ENCODE measurements at regions not wholly inside any gene's neighbourhood (a gene's known extent, or its start where the extent isn't known, plus 50 kb on each side); places are given as distances from the start of the nearest gene placed in this dataset.

- in situ Hi-C loops (cut with HindIII; ENCODE audit: extremely low pct_ligation_motif_present, low pct_unique_long_range_greater_than_20kb) (no loop called here), intact Hi-C loops (cut with micrococcal nuclease; ENCODE audit: unreplicated experiment) (no loop called here)
- Histone ChIP-seq H3K4me1 (ENCODE audit: insufficient read depth, low read length) (no peaks in the 10 kb centered on the region), H3K4me2 (ENCODE audit: low read depth, low read length) (no peak overlapping the region), H3K4me3 (replicated peaks in 1 of 3; ENCODE audit: insufficient read depth in 1 of 3, low read depth in 2 of 3, low read length in 3 of 3) (no peak overlapping the region), H3K36me3 (replicated peaks in 1 of 2; ENCODE audit: control insufficient read depth in 1 of 2, insufficient read depth in 2 of 2, low read length in 2 of 2) (no peaks in the 10 kb centered on the region), H4K20me1 (ENCODE audit: insufficient read depth, low read length) (no peaks in the 10 kb centered on the region), H3K79me2 (ENCODE audit: insufficient read depth, low read length) (no peaks in the 10 kb centered on the region), H3K27me3 (ENCODE audit: control insufficient read depth in 1 of 2, insufficient read depth in 2 of 2, low read length in 2 of 2) (no peaks in the 10 kb centered on the region), H2AFZ (ENCODE audit: low read length) (no peak overlapping the region), H3K9ac (ENCODE audit: insufficient read depth, low read depth, low read length) (no peak overlapping the region), H3K27ac (ENCODE audit: extremely low read length, insufficient read depth, low read length) (no peak overlapping the region), H3K9me3 (ENCODE audit: low read length) (peaks cover 4% of the 10 kb centered on the region; the same call in 1 of the 2 replicates)
- no TSS peak for BruUV-seq (replicated peaks)
- ChIA-PET POLR2A (no interaction called here), CTCF (ENCODE audit: low intra/inter-chr PET ratio, low total read pairs) (no interaction called here)
- WGBS (ENCODE audit: low lambda C conversion rate): 2% methylated on average over 5 of the region's 5 CpGs
- FAIRE-seq (no peak), ATAC-seq (no peak), DNase-seq (ENCODE audit: low spot score) (no peak)
- TF ChIP-seq NFE2L2 (IDR thresholded peaks at IDR 0.05; ENCODE audit: low read length) (peak; percentile 24; the same call in 1 of the 2 replicates), ZNF350 (CRISPR knock-in tag; IDR thresholded peaks at IDR 0.05; ENCODE audit: borderline replicate concordance, low read depth) (no peak)
Observed at GRCh38 chr4:62457356-62457755, 1257.2 kb downstream of the ADGRL3 start.

- H3K4me2 ChIP-seq (ENCODE audit: low read depth, low read length): no peak overlapping the region
- in situ Hi-C loops (cut with HindIII; ENCODE audit: extremely low pct_ligation_motif_present, low pct_unique_long_range_greater_than_20kb) (no loop called here), intact Hi-C loops (cut with micrococcal nuclease; ENCODE audit: unreplicated experiment) (no loop called here)
- FAIRE-seq (no peak), ATAC-seq (no peak), DNase-seq (ENCODE audit: low spot score) (no peak)
- no TSS peak for BruUV-seq (replicated peaks)
- no peak overlapping the region for H2AFZ ChIP-seq (ENCODE audit: low read length)
- H3K4me3 ChIP-seq (replicated peaks in 1 of 3; ENCODE audit: insufficient read depth in 1 of 3, low read depth in 2 of 3, low read length in 3 of 3): no peak overlapping the region
- H3K79me2 ChIP-seq (ENCODE audit: insufficient read depth, low read length): no peaks in the 10 kb centered on the region
- no peaks in the 10 kb centered on the region for H3K27me3 ChIP-seq (ENCODE audit: control insufficient read depth in 1 of 2, insufficient read depth in 2 of 2, low read length in 2 of 2)
- no peaks in the 10 kb centered on the region for H4K20me1 ChIP-seq (ENCODE audit: insufficient read depth, low read length)
- H3K27ac ChIP-seq (ENCODE audit: extremely low read length, insufficient read depth, low read length): no peak overlapping the region
- no peak overlapping the region for H3K9ac ChIP-seq (ENCODE audit: insufficient read depth, low read depth, low read length)
- no peaks in the 10 kb centered on the region for H3K4me1 ChIP-seq (ENCODE audit: insufficient read depth, low read length)
- ChIA-PET POLR2A (no interaction called here), CTCF (ENCODE audit: low intra/inter-chr PET ratio, low total read pairs) (no interaction called here)
- H3K9me3 ChIP-seq (ENCODE audit: low read length): peaks cover 5% of the 10 kb centered on the region; the same call in 1 of the 2 replicates
- no peaks in the 10 kb centered on the region for H3K36me3 ChIP-seq (replicated peaks in 1 of 2; ENCODE audit: control insufficient read depth in 1 of 2, insufficient read depth in 2 of 2, low read length in 2 of 2)
- TF ChIP-seq ZNF207 (IDR thresholded peaks at IDR 0.05; ENCODE audit: borderline replicate concordance) (no peak), FUBP1 (CRISPR knock-in tag; IDR thresholded peaks at IDR 0.05; ENCODE audit: borderline replicate concordance) (no peak), DNMT3B (CRISPR knock-in tag; conservative IDR thresholded peaks at IDR 0.05) (no peak), PATZ1 (CRISPR knock-in tag; IDR thresholded peaks at IDR 0.05) (no peak), TFAP4 (IDR thresholded peaks at IDR 0.05; ENCODE audit: borderline replicate concordance, low read depth) (no peak), ZNF143 (CRISPR knock-in tag; IDR thresholded peaks at IDR 0.05) (no peak), TRIM22 (IDR thresholded peaks at IDR 0.05) (no peak)
Observed at GRCh38 chr4:62455871-62456270, 1255.7 kb downstream of the ADGRL3 start.

All from HepG2 (cell line).